Smooth muscle cell (in vitro differentiated cells): ENCODE measurements at regions not wholly inside any gene's neighbourhood (a gene's known extent, or its start where the extent isn't known, plus 50 kb on each side); places are given as distances from the start of the nearest gene placed in this dataset.

Experiments used
- DNase-seq: peaks from one replicate; lab custom pipeline; 2025; ENCODE audit not compliant: unreplicated experiment; lab: John Stamatoyannopoulos, UW
- H2AFZ ChIP-seq: fragments of 200-600 bp; sonication (generic); 2 replicates; pipeline ENCODE4 v1.6.0; 2016; ENCODE audit warnings: antibody characterized with exemption, low read depth, mild to moderate bottlenecking
- H3F3A ChIP-seq: fragments of 200-600 bp; sonication (generic); 2 replicates; pipeline ENCODE4 v1.6.0; 2017; ENCODE audit warnings: antibody characterized with exemption, low read depth
- H3K27ac ChIP-seq: fragments of 200-600 bp; sonication (generic); 2 replicates; pipeline ENCODE4 v1.5.1; 2016; ENCODE audit warnings: low read depth, mild to moderate bottlenecking
- H3K27me3 ChIP-seq: fragments of 200-600 bp; sonication (generic); 2 replicates; pipeline ENCODE4 v1.6.1; 2016; ENCODE audit warnings: low read depth, mild to moderate bottlenecking
- H3K36me3 ChIP-seq: fragments of 200-600 bp; sonication (generic); 2 replicates; pipeline ENCODE4 v1.5.1; 2016; ENCODE audit warnings: low read depth
- H3K4me1 ChIP-seq: fragments of 200-600 bp; sonication (generic); 2 replicates; pipeline ENCODE4 v1.5.1; 2016; ENCODE audit warnings: low read depth
- H3K4me2 ChIP-seq: fragments of 200-600 bp; sonication (generic); 2 replicates; pipeline ENCODE4 v1.6.0; 2016; ENCODE audit warnings: mild to moderate bottlenecking
- H3K4me3 ChIP-seq: fragments of 200-600 bp; sonication (generic); 2 replicates; pipeline ENCODE4 v1.5.1; 2016; ENCODE audit warnings: mild to moderate bottlenecking
- H3K79me2 ChIP-seq: fragments of 200-600 bp; sonication (generic); 2 replicates; pipeline ENCODE4 v1.6.0; 2016; ENCODE audit warnings: low read depth, mild to moderate bottlenecking
- H3K9ac ChIP-seq: fragments of 200-600 bp; sonication (generic); 2 replicates; pipeline ENCODE4 v1.6.0; 2016; ENCODE audit warnings: low read depth
- H3K9me3 ChIP-seq: fragments of 200-600 bp; sonication (generic); replicated peaks from 2 replicates; pipeline ENCODE4 v1.5.1; 2016; ENCODE audit warnings: low read depth
- H4K20me1 ChIP-seq: fragments of 200-600 bp; sonication (generic); 2 replicates; pipeline ENCODE4 v1.6.0; 2016; ENCODE audit warnings: low read depth
- CTCF ChIP-seq: fragments of 200-600 bp; sonication (generic); IDR thresholded peaks from 2 replicates; pipeline ENCODE4 v1.5.1; 2017; ENCODE audit warnings: borderline replicate concordance, mild to moderate bottlenecking, antibody characterized with exemption; ENCODE audit not compliant: insufficient read depth, poor library complexity, severe bottlenecking
- WGBS: methylation state at CpG from one replicate; pipeline ENCODE4 v1.1.7; 2016; ENCODE audit warnings: low lambda C conversion rate; 5-methylcytosine and 5-hydroxymethylcytosine counted together

DNA sequence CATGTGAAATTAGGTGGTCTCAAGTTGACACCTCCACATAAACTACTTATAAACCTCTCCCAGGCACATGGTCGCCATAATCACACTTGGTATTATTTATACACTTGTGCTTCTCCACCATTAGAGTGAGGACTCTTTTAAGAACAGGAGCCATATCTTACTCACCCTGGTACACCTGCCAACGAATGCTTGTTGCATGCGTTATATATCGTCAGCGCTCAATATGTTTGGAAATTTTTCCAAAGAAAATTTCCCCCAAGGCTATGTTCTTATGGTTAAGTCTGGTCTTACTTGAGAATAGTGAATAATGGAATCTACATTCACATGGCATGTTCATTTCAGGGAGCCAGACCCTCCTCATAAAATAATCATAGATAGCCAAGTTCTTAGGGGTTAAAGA, 271.7 kb downstream of the BCL11A start:
- no peak overlapping the region for H3K27ac ChIP-seq
- no peaks in the 10 kb centered on the region for H3F3A ChIP-seq
- no peak for TF ChIP-seq CTCF
- 77% methylated on average over 5 of the region's 5 CpGs for WGBS
- no peak overlapping the region for H3K4me3 ChIP-seq
- no peaks in the 10 kb centered on the region for H3K27me3 ChIP-seq
- no peaks in the 10 kb centered on the region for H3K4me1 ChIP-seq
- no peak overlapping the region for H3K9ac ChIP-seq
- H4K20me1 ChIP-seq, result no peaks in the 10 kb centered on the region
- DNase-seq, result no peak
- H3K36me3 ChIP-seq, result no peaks in the 10 kb centered on the region
- no peaks in the 10 kb centered on the region for H3K79me2 ChIP-seq
- no peak overlapping the region for H3K4me2 ChIP-seq
- H3K9me3 ChIP-seq, result no peaks in the 10 kb centered on the region
- no peak overlapping the region for H2AFZ ChIP-seq

GRCh38 chr2:60280238-60280637, 273.2 kb downstream of the BCL11A start:
- WGBS, result 88% methylated on average over 3 of the region's 3 CpGs

GRCh38 chr2:60278906-60279305, 274.5 kb downstream of the BCL11A start:
- Histone ChIP-seq H3K9ac (no peak overlapping the region), H2AFZ (no peak overlapping the region), H3K36me3 (no peaks in the 10 kb centered on the region), H3F3A (no peaks in the 10 kb centered on the region), H4K20me1 (no peaks in the 10 kb centered on the region), H3K4me3 (no peak overlapping the region), H3K4me2 (no peak overlapping the region), H3K27me3 (no peaks in the 10 kb centered on the region), H3K79me2 (no peaks in the 10 kb centered on the region), H3K4me1 (no peaks in the 10 kb centered on the region), H3K27ac (no peak overlapping the region), H3K9me3 (peaks cover 8% of the 10 kb centered on the region)
- no peak for TF ChIP-seq CTCF
- DNase-seq, result no peak
- WGBS, result 87% methylated on average over 4 of the region's 4 CpGs

More at GRCh38 chr2:60280238-60280637, 273.2 kb downstream of the BCL11A start:
- Histone ChIP-seq H3K4me3 (no peak overlapping the region), H3K79me2 (no peaks in the 10 kb centered on the region), H3K27ac (no peak overlapping the region), H3K36me3 (no peaks in the 10 kb centered on the region), H3F3A (no peaks in the 10 kb centered on the region), H3K4me2 (no peak overlapping the region), H3K9me3 (no peaks in the 10 kb centered on the region), H3K9ac (no peak overlapping the region), H3K4me1 (no peaks in the 10 kb centered on the region), H3K27me3 (no peaks in the 10 kb centered on the region), H4K20me1 (no peaks in the 10 kb centered on the region), H2AFZ (no peak overlapping the region)
- no peak for DNase-seq
- TF ChIP-seq CTCF, result no peak

- H3K36me3 ChIP-seq, result no peaks in the 10 kb centered on the region
- H3K79me2 ChIP-seq, result no peaks in the 10 kb centered on the region
- no peak overlapping the region for H3K4me3 ChIP-seq
- H3F3A ChIP-seq, result no peaks in the 10 kb centered on the region
- peaks cover 8% of the 10 kb centered on the region for H3K9me3 ChIP-seq
- TF ChIP-seq CTCF, result no peak
- no peak overlapping the region for H3K9ac ChIP-seq
- H3K4me2 ChIP-seq, result no peak overlapping the region
- H4K20me1 ChIP-seq, result no peaks in the 10 kb centered on the region
- H3K27ac ChIP-seq, result no peak overlapping the region
- H3K27me3 ChIP-seq, result no peaks in the 10 kb centered on the region
- no peak overlapping the region for H2AFZ ChIP-seq
- no peak for DNase-seq
- WGBS, result 88% methylated on average over 3 of the region's 3 CpGs
- no peaks in the 10 kb centered on the region for H3K4me1 ChIP-seq
Observed at GRCh38 chr2:60275958-60276357, 277.5 kb downstream of the BCL11A start.
